Chondrocyte (in vitro differentiated cells): ENCODE measurements at regions not wholly inside any gene's neighbourhood (a gene's known extent, or its start where the extent isn't known, plus 50 kb on each side); places are given as distances from the start of the nearest gene placed in this dataset.

ENCODE experiments used
- DNase-seq: peaks from one replicate; pipeline ENCODE4 v3.0.0; 2021; ENCODE audit warnings: mixed read lengths, low spot score
- H3K27ac Mint-ChIP-seq: one replicate; pipeline ENCODE4 v1.8.0; 2021; ENCODE audit warnings: mild to moderate bottlenecking, moderate library complexity, mixed read lengths; ENCODE audit not compliant: unreplicated experiment
- H3K27me3 Mint-ChIP-seq: 2 replicates; pipeline ENCODE4 v1.8.0; 2021; ENCODE audit warnings: low read depth, mixed read lengths
- H3K36me3 Mint-ChIP-seq: 2 replicates; pipeline ENCODE4 v1.8.0; 2021; ENCODE audit warnings: low read depth, mixed read lengths
- H3K4me1 Mint-ChIP-seq: 2 replicates; pipeline ENCODE4 v1.8.0; 2021; ENCODE audit warnings: low read depth, mild to moderate bottlenecking, mixed read lengths
- H3K4me3 Mint-ChIP-seq: one replicate; pipeline ENCODE4 v1.8.0; 2021; ENCODE audit warnings: mild to moderate bottlenecking, moderate library complexity, mixed read lengths; ENCODE audit not compliant: unreplicated experiment
- H3K9me3 Mint-ChIP-seq: 2 replicates; pipeline ENCODE4 v1.8.0; 2021; ENCODE audit warnings: low read depth, mixed read lengths
- CTCF ChIP-seq: fragments of 200-600 bp; sonication (generic); IDR thresholded peaks from 2 replicates; pipeline ENCODE4 v1.5.0; 2021; ENCODE audit warnings: antibody characterized with exemption, mild to moderate bottlenecking, moderate library complexity

GRCh38 chr10:52561322-52561721 lies 211.3 kb downstream of the MBL2 start:
- no peaks in the 10 kb centered on the region for H3K9me3 Mint-ChIP-seq
- no peak for TF ChIP-seq CTCF
- H3K4me1 Mint-ChIP-seq: peaks cover under 1% of the 10 kb centered on the region
- H3K36me3 Mint-ChIP-seq: no peaks in the 10 kb centered on the region
- no peak for DNase-seq
- no peak overlapping the region for H3K27ac Mint-ChIP-seq
- H3K4me3 Mint-ChIP-seq: no peak overlapping the region
- H3K27me3 Mint-ChIP-seq: no peaks in the 10 kb centered on the region

- H3K27me3 Mint-ChIP-seq: no peaks in the 10 kb centered on the region
- no peaks in the 10 kb centered on the region for H3K36me3 Mint-ChIP-seq
- TF ChIP-seq CTCF: no peak
- no peak overlapping the region for H3K4me3 Mint-ChIP-seq
- no peak overlapping the region for H3K27ac Mint-ChIP-seq
- no peak for DNase-seq
- H3K9me3 Mint-ChIP-seq: no peaks in the 10 kb centered on the region
- peaks cover 8% of the 10 kb centered on the region for H3K4me1 Mint-ChIP-seq
Measured at GRCh38 chr10:52563360-52563759, 209.2 kb downstream of the MBL2 start.

- peaks cover 14% of the 10 kb centered on the region for H3K4me1 Mint-ChIP-seq
- peak; percentile 93 for TF ChIP-seq CTCF
- H3K27me3 Mint-ChIP-seq: no peaks in the 10 kb centered on the region
- H3K4me3 Mint-ChIP-seq: no peak overlapping the region
- no peaks in the 10 kb centered on the region for H3K9me3 Mint-ChIP-seq
- DNase-seq: no peak
- no peak overlapping the region for H3K27ac Mint-ChIP-seq
- no peaks in the 10 kb centered on the region for H3K36me3 Mint-ChIP-seq
Measured at GRCh38 chr10:52566471-52567246, 205.9 kb downstream of the MBL2 start.

- DNase-seq: no peak
- no peaks in the 10 kb centered on the region for H3K36me3 Mint-ChIP-seq
- H3K4me3 Mint-ChIP-seq: no peak overlapping the region
- no peaks in the 10 kb centered on the region for H3K9me3 Mint-ChIP-seq
- TF ChIP-seq CTCF: peak; percentile 4
- H3K27me3 Mint-ChIP-seq: no peaks in the 10 kb centered on the region
- H3K27ac Mint-ChIP-seq: no peak overlapping the region
- peaks cover 14% of the 10 kb centered on the region for H3K4me1 Mint-ChIP-seq
Measured at GRCh38 chr10:52567247-52567580, 205.4 kb downstream of the MBL2 start.

- H3K27ac Mint-ChIP-seq: no peak overlapping the region
- peaks cover 14% of the 10 kb centered on the region for H3K4me1 Mint-ChIP-seq
- no peaks in the 10 kb centered on the region for H3K27me3 Mint-ChIP-seq
- no peak for TF ChIP-seq CTCF
- H3K36me3 Mint-ChIP-seq: no peaks in the 10 kb centered on the region
- DNase-seq: no peak
- no peaks in the 10 kb centered on the region for H3K9me3 Mint-ChIP-seq
- H3K4me3 Mint-ChIP-seq: no peak overlapping the region
Measured at GRCh38 chr10:52568309-52568708, 204.3 kb downstream of the MBL2 start.
